ENCODE measurements at regions not wholly inside any gene's neighbourhood (a gene's known extent, or its start where the extent isn't known, plus 50 kb on each side); places are given as distances from the start of the nearest gene placed in this dataset.

- ATAC-seq (no peak), DNase-seq (no peak)
- TF ChIP-seq CTCF (IDR thresholded peaks at IDR 0.05), result no peak
- peaks cover 0 to 28% (median 11%) of the 10 kb centered on the region in 7 donors for H3K27me3 ChIP-seq
- no peak overlapping the region for H3K4me3 ChIP-seq
- intact Hi-C loops (cut with DNase I), result no loop called here
- 88 to 90% methylated on average over 2 of the region's 2 CpGs for WGBS, 2 donors
- H3K9me3 ChIP-seq, result no peaks in the 10 kb centered on the region
- H3K27ac ChIP-seq, result no peak overlapping the region
- no peaks in the 10 kb centered on the region for H3K4me1 ChIP-seq
- no peaks in the 10 kb centered on the region for H3K36me3 ChIP-seq
Observed at GRCh38 chr1:208318150-208318734, 74.1 kb upstream of the PLXNA2 start.

- ATAC-seq (no peak), DNase-seq (no peak)
- intact Hi-C loops (cut with DNase I), result loop anchor here in 1 of 10 donors (5.0 kb wide), 1 partner anchor 1393 kb away; no protein-coding TSS in a partner anchor
- no peaks in the 10 kb centered on the region for H3K9me3 ChIP-seq
- no peak overlapping the region for H3K4me3 ChIP-seq
- 72 to 74% methylated on average over 7 of the region's 7 CpGs for WGBS, 2 donors
- H3K27ac ChIP-seq, result no peak overlapping the region
- H3K4me1 ChIP-seq, result no peaks in the 10 kb centered on the region
- H3K27me3 ChIP-seq, result peaks cover 0 to 8% (median 3%) of the 10 kb centered on the region in 7 donors
- no peaks in the 10 kb centered on the region for H3K36me3 ChIP-seq
- TF ChIP-seq CTCF (IDR thresholded peaks at IDR 0.05), result no peak
Observed at GRCh38 chr1:208324005-208324404, 79.8 kb upstream of the PLXNA2 start.

- no peaks in the 10 kb centered on the region for H3K36me3 ChIP-seq
- no peak overlapping the region for H3K27ac ChIP-seq
- no peak for DNase-seq
- intact Hi-C loops (cut with DNase I), result no loop called here
- no peaks in the 10 kb centered on the region for H3K9me3 ChIP-seq
- ATAC-seq, result no peak
- H3K27me3 ChIP-seq, result peaks cover 0 to 11% (median 3%) of the 10 kb centered on the region in 7 donors
- whole genome bisulfite sequencing, 2 donors, result 71 to 75% methylated on average over 1 of the region's 1 CpG
- no peaks in the 10 kb centered on the region for H3K4me1 ChIP-seq
- no peak overlapping the region for H3K4me3 ChIP-seq
- TF ChIP-seq CTCF (IDR thresholded peaks at IDR 0.05), result no peak
Observed at GRCh38 chr1:208326033-208326432, 81.8 kb upstream of the PLXNA2 start.

GRCh38 chr1:208329300-208329699, 85.1 kb upstream of the PLXNA2 start:
- DNase-seq, result no peak
- Histone ChIP-seq H3K36me3 (no peaks in the 10 kb centered on the region), H3K9me3 (no peaks in the 10 kb centered on the region), H3K4me1 (no peaks in the 10 kb centered on the region), H3K27ac (no peak overlapping the region), H3K4me3 (no peak overlapping the region), H3K27me3 (peaks cover 0 to 13% (median 3%) of the 10 kb centered on the region in 7 donors)
- no peak for TF ChIP-seq CTCF (IDR thresholded peaks at IDR 0.05)
- ATAC-seq, result no peak
- intact Hi-C loops (cut with DNase I), result no loop called here
- 86 to 88% methylated on average over 2 of the region's 2 CpGs for whole genome bisulfite sequencing, 2 donors

All from heart right ventricle (tissue), 16 donors.